GM12878 (cell line): ENCODE measurements at regions not wholly inside any gene's neighbourhood (a gene's known extent, or its start where the extent isn't known, plus 50 kb on each side); places are given as distances from the start of the nearest gene placed in this dataset.

ENCODE experiments used
- ATAC-seq: fragments of 200-7000 bp; cut with Tn5 transposase; 3 replicates; pipeline ENCODE4 v1.9.1; 2020; ENCODE audit warnings: mild to moderate bottlenecking, moderate library complexity
- BruUV-seq: library from RNA; stranded (reverse); fragments of 400-500 nt; replicated peaks from 2 replicates; lab custom pipeline; 2021; lab: Mats Ljungman, UMichigan
- CTCF ChIA-PET: fragments of 300-600 bp; sonication (Branson Sonifier 250); formaldehyde crosslinking; extraction: SDS; loops from one replicate; lab custom pipeline; 2021; ENCODE audit warnings: inconsistent platforms; lab: Yijun Ruan, JAX
- POLR2A ChIA-PET: fragments of 350-600 bp; formaldehyde crosslinking; extraction: SDS; loops from one replicate; lab custom pipeline; 2021; ENCODE audit warnings: inconsistent platforms; lab: Charles Lee
- RAD21 ChIA-PET: fragments of 300-600 bp; sonication (Branson Sonifier 250); formaldehyde crosslinking; loops from one replicate; lab custom pipeline; 2023; ENCODE audit warnings: antibody characterized with exemption; ENCODE audit not compliant: unreplicated experiment; lab: Charles Lee
- SMC1A ChIA-PET: fragments of 300-600 bp; sonication (Branson Sonifier 250); formaldehyde crosslinking; loops from one replicate; lab custom pipeline; 2023; ENCODE audit not compliant: unreplicated experiment, uncharacterized antibody; lab: Charles Lee
- DNase-seq: peaks from one replicate; pipeline ENCODE4 v3.0.0-alpha.2; 2011; ENCODE audit warnings: low read depth, low spot score
- FAIRE-seq: peaks from 3 replicates; lab custom pipeline; 2011; peaks lifted over from hg19 to GRCh38; lab: Jason Lieb, UNC
- H2AFZ ChIP-seq: 2 replicates; pipeline ENCODE4 v1.6.0; 2011; ENCODE audit warnings: low read depth, low read length, control low read depth; ENCODE audit not compliant: control insufficient read depth
- H3K27ac ChIP-seq: 2 replicates; pipeline ENCODE4 v1.5.1; 2011; ENCODE audit warnings: control low read depth; ENCODE audit not compliant: control insufficient read depth, insufficient read depth
- H3K27me3 ChIP-seq, 2 experiments: replicated peaks in 1 of 2; 2 replicates each; pipeline versions ENCODE4 v1.6.0 to v1.6.1; 2011; ENCODE audit warnings: low read length in 1 of 2; ENCODE audit not compliant: control insufficient read depth in 2 of 2, insufficient read depth in 2 of 2
- H3K36me3 ChIP-seq, 2 experiments: 2 replicates each; pipeline ENCODE4 v1.5.1; 2011; ENCODE audit warnings: low read length in 1 of 2; ENCODE audit not compliant: control insufficient read depth in 2 of 2, insufficient read depth in 2 of 2
- H3K4me1 ChIP-seq: 2 replicates; pipeline ENCODE4 v1.6.1; 2011; ENCODE audit warnings: mild to moderate bottlenecking, low read length, moderate library complexity, mixed read lengths; ENCODE audit not compliant: control insufficient read depth, insufficient read depth
- H3K4me2 ChIP-seq: 2 replicates; pipeline ENCODE4 v1.6.0; 2011; ENCODE audit warnings: control low read depth; ENCODE audit not compliant: control insufficient read depth, insufficient read depth
- H3K4me3 ChIP-seq: fragments of 200-600 bp; sonication (generic); 2 replicates; pipeline ENCODE4 v1.5.1; 2016
- H3K79me2 ChIP-seq: 2 replicates; pipeline ENCODE4 v1.6.0; 2011; ENCODE audit warnings: low read length; ENCODE audit not compliant: control insufficient read depth, insufficient read depth
- H3K9ac ChIP-seq: 2 replicates; pipeline ENCODE4 v1.8.0; 2011; ENCODE audit warnings: low read length, control low read depth, mixed read lengths; ENCODE audit not compliant: control insufficient read depth, insufficient read depth
- H3K9me3 ChIP-seq: replicated peaks from 3 replicates; pipeline ENCODE4 v1.5.1; 2011; ENCODE audit warnings: mild to moderate bottlenecking, low read length; ENCODE audit not compliant: control insufficient read depth, insufficient read depth
- H4K20me1 ChIP-seq: 2 replicates; pipeline ENCODE4 v1.6.0; 2011; ENCODE audit not compliant: control insufficient read depth, insufficient read depth
- CBX3 ChIP-seq: fragments of 200-600 bp; sonication (generic); IDR thresholded peaks from 2 replicates; pipeline ENCODE4 v1.6.1; 2016; ENCODE audit warnings: low read depth, borderline replicate concordance
- CEBPB ChIP-seq, 2 experiments: fragments of 150-350 bp in 1 of 2; IDR thresholded peaks; 2 replicates each; pipeline ENCODE4 v1.6.1; 2012 to 2014; ENCODE audit warnings: low read depth in 2 of 2, low read length in 2 of 2, borderline replicate concordance in 1 of 2, inconsistent platforms in 1 of 2
- CHD1 ChIP-seq: IDR thresholded peaks from 2 replicates; pipeline ENCODE4 v1.6.1; 2012; ENCODE audit warnings: low read depth, low read length, improper control_type of control experiment
- CUX1 ChIP-seq: IDR thresholded peaks from 2 replicates; pipeline ENCODE4 v1.6.1; 2012; ENCODE audit warnings: improper control_type of control experiment, low read depth, low read length; ENCODE audit not compliant: insufficient replicate concordance
- DPF2 ChIP-seq: fragments of 450-650 bp; IDR thresholded peaks from 2 replicates; pipeline ENCODE4 v1.6.1; 2017; ENCODE audit warnings: mild to moderate bottlenecking
- ELK1 ChIP-seq: IDR thresholded peaks from 2 replicates; pipeline ENCODE4 v1.6.1; 2012; ENCODE audit warnings: low read depth, low read length, improper control_type of control experiment
- ETV6 ChIP-seq, 2 experiments: fragments of 450-650 bp in 1 of 2; IDR thresholded peaks in 1 of 2; conservative IDR thresholded peaks in 1 of 2; 2 replicates each; pipeline ENCODE4 v1.6.1; 2014; ENCODE audit warnings: antibody characterized with exemption in 1 of 2, borderline replicate concordance in 1 of 2, low read depth in 1 of 2, mild to moderate bottlenecking in 1 of 2, moderate library complexity in 1 of 2
- KDM1A ChIP-seq: fragments of 200-600 bp; sonication (generic); IDR thresholded peaks from 2 replicates; pipeline ENCODE4 v1.6.1; 2016; ENCODE audit warnings: borderline replicate concordance
- MTA2 ChIP-seq: fragments of 450-650 bp; IDR thresholded peaks from 2 replicates; pipeline ENCODE4 v1.6.1; 2016; ENCODE audit warnings: low read depth, mild to moderate bottlenecking, moderate library complexity
- NBN ChIP-seq: fragments of 450-650 bp; IDR thresholded peaks from 2 replicates; pipeline ENCODE4 v1.6.1; 2016
- RAD21 ChIP-seq: IDR thresholded peaks from 2 replicates; pipeline ENCODE4 v1.6.1; 2011; ENCODE audit warnings: mild to moderate bottlenecking, low read depth, low read length, moderate library complexity; ENCODE audit not compliant: insufficient read depth
- RUNX3 ChIP-seq: IDR thresholded peaks from 2 replicates; pipeline ENCODE4 v1.6.1; 2012; ENCODE audit warnings: low read length, inconsistent platforms
- SMAD5 ChIP-seq: IDR thresholded peaks from 2 replicates; pipeline ENCODE4 v1.6.1; 2016; ENCODE audit warnings: antibody characterized with exemption, low read depth
- SMC3 ChIP-seq: IDR thresholded peaks from 2 replicates; pipeline ENCODE4 v1.6.1; 2011; ENCODE audit warnings: low read length, improper control_type of control experiment, borderline replicate concordance
- SP1 ChIP-seq: IDR thresholded peaks from one replicate; pipeline ENCODE4 v1.6.1; 2011; ENCODE audit warnings: low read depth, low read length
- TCF12 ChIP-seq: IDR thresholded peaks from 2 replicates; pipeline ENCODE4 v1.6.1; 2011; ENCODE audit warnings: low read depth, mild to moderate bottlenecking, low read length
- WGBS: methylation state at CpG from one replicate; pipeline ENCODE4 v1.1.6; 2016; ENCODE audit warnings: low lambda C conversion rate; ENCODE audit not compliant: insufficient replicate concordance, insufficient coverage; ENCODE audit errors: missing lambda C conversion rate; 5-methylcytosine and 5-hydroxymethylcytosine counted together
- in situ Hi-C: fragments of 300-500 bp; cut with MboI; formaldehyde crosslinking; loops from 9 replicates; pipeline ENCODE4 v1.14.3; 2018; ENCODE audit warnings: mixed read lengths
- intact Hi-C: fragments of 100-400 bp; cut with micrococcal nuclease; formaldehyde crosslinking; loops from one replicate; pipeline ENCODE4 v1.14.2; 2022; ENCODE audit not compliant: unreplicated experiment

GRCh38 chr11:95295382-95296149 is 64.6 kb upstream of the SESN3 start (continued):
- TF ChIP-seq SMAD5 (no peak), SMC3 (no peak), TCF12 (no peak), NBN (no peak)

- FAIRE-seq = no peak
- no peaks in the 10 kb centered on the region for H3K79me2 ChIP-seq
These were observed 63.7 kb upstream of the SESN3 start for GRCh38 chr11:95294701-95295100.

More at GRCh38 chr11:95294701-95295100, 63.7 kb upstream of the SESN3 start:
- ChIA-PET SMC1A (interaction anchor here (1.9 to 2.1 kb wide), 3 partner anchors 10 to 65 kb away, joined by 6 to 10 read pairs (median 9); no protein-coding TSS in a partner anchor), POLR2A (no interaction called here), RAD21 (interaction anchor here (1.5 to 3.2 kb wide), 2 partner anchors 63 to 140 kb away, joined by 3 to 25 read pairs; partner anchors contain the start of gene SESN3), CTCF (interaction anchor here (1.0 to 2.0 kb wide), 2 partner anchors 9 to 10 kb away, joined by 4 read pairs; no protein-coding TSS in a partner anchor)
- no peak overlapping the region for H2AFZ ChIP-seq
- in situ Hi-C loops = no loop called here
- no peak overlapping the region for H3K4me3 ChIP-seq
- no peak overlapping the region for H3K27ac ChIP-seq
- no TSS peak for BruUV-seq
- H3K9ac ChIP-seq = no peak overlapping the region
- 76% methylated on average over 1 of the region's 1 CpG for WGBS
- no peaks in the 10 kb centered on the region for H3K9me3 ChIP-seq
- DNase-seq = no peak
- intact Hi-C loops = loop anchor here (5.0 kb wide), 1 partner anchor 142 kb away; no protein-coding TSS in a partner anchor
- no peaks in the 10 kb centered on the region; a peak in 4 of 4 replicates for H3K27me3 ChIP-seq
- no peak overlapping the region for H3K4me2 ChIP-seq
- no peak for TF ChIP-seq RUNX3
- no peak for TF ChIP-seq KDM1A
- no peak for TF ChIP-seq ELK1
- TF ChIP-seq RAD21 = no peak
- TF ChIP-seq SP1 = no peak
- no peak for TF ChIP-seq MTA2
- TF ChIP-seq ETV6 (conservative IDR thresholded peaks at IDR 0.05 in 1 of 2, IDR thresholded peaks at IDR 0.05 in 1 of 2; ENCODE audit: borderline replicate concordance in 1 of 2, low read depth in 1 of 2) = no peak
- TF ChIP-seq CEBPB (IDR thresholded peaks at IDR 0.05; ENCODE audit: borderline replicate concordance in 1 of 2, low read depth in 2 of 2, low read length in 2 of 2) = no peak
- no peak for TF ChIP-seq CHD1
- TF ChIP-seq CUX1 = no peak
- no peak for TF ChIP-seq CBX3
- TF ChIP-seq DPF2 = no peak
- H3K36me3 ChIP-seq = no peaks in the 10 kb centered on the region
- H4K20me1 ChIP-seq = no peaks in the 10 kb centered on the region
- H3K4me1 ChIP-seq = peaks cover 15% of the 10 kb centered on the region; the same call in 1 of the 2 replicates
- no peak for ATAC-seq
